ENCODE measurements at regions not wholly inside any gene's neighbourhood (a gene's known extent, or its start where the extent isn't known, plus 50 kb on each side); places are given as distances from the start of the nearest gene placed in this dataset.

- Mint-ChIP-seq H3K4me1 (ENCODE audit: unreplicated experiment) (peaks cover 3% of the 10 kb centered on the region), H3K27ac (ENCODE audit: unreplicated experiment) (no peak overlapping the region), H3K27me3 (ENCODE audit: unreplicated experiment) (no peaks in the 10 kb centered on the region), H3K4me3 (ENCODE audit: unreplicated experiment) (no peak overlapping the region), H3K9me3 (ENCODE audit: unreplicated experiment) (peaks cover 15% of the 10 kb centered on the region), H3K36me3 (ENCODE audit: unreplicated experiment) (no peaks in the 10 kb centered on the region)
- TF ChIP-seq CTCF (IDR thresholded peaks at IDR 0.05), result no peak
- DNase-seq (ENCODE audit: extremely low spot score, unreplicated experiment), result no peak
Measured at GRCh38 chr3:17795711-17796110, 53.3 kb upstream of the TBC1D5 start.

DNA sequence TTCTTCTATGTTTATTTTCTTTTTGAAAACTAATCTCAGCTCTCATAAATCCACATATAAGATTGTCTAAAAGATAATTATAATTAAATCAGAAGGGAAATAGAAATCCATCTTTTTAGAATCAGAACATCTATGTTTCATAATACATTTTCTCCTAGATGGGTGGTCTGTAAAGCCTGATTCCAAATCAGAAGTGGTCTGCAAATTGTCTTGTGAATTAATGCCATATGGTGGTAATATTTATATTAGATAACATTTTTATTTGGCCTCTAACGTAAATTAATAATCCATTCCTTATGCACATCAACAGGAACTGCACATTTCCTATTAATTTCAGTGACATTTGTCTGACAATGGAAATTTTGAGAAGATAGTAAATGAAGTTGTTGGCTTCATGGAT is 52.8 kb upstream of the TBC1D5 start:
- Mint-ChIP-seq H3K4me3 (ENCODE audit: unreplicated experiment) (no peak overlapping the region), H3K4me1 (ENCODE audit: unreplicated experiment) (no peaks in the 10 kb centered on the region), H3K27me3 (ENCODE audit: unreplicated experiment) (no peaks in the 10 kb centered on the region), H3K27ac (ENCODE audit: unreplicated experiment) (no peak overlapping the region), H3K36me3 (ENCODE audit: unreplicated experiment) (no peaks in the 10 kb centered on the region), H3K9me3 (ENCODE audit: unreplicated experiment) (peaks cover 15% of the 10 kb centered on the region)
- TF ChIP-seq CTCF (IDR thresholded peaks at IDR 0.05), result no peak
- no peak for DNase-seq (ENCODE audit: extremely low spot score, unreplicated experiment)

DNA sequence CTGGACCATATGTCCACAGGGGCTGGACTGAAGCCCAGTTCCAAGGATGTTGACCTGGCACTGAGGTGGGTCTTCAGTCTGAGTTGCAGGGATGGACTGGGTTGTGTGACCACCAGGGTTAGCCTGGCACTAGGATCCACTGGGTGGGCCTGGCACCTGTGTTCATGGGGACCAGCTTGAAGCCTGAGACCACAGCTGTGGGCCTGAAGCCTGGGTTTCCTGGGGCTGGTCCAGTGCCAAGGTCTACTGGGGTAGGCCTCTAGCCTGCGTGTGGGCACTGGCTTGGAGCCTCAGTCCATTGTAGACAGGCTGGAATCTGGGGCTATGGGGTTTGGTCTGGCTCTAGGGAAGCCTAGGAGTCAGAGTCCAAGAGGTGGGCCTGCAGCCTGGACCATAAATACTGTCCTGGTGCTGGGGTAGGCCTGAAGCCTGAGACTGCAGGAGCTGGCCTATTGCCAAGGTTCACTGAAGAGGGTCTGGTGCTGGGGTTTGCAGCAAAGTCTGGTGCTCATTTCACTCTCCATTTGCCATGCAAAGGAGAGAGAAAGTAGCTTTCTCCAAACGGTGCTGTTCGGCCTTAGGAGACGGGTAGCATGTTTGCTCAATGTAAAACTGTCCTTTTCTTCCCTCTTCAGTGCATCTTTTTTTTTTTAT is 51.2 kb upstream of the TBC1D5 start:
- no peak for DNase-seq (ENCODE audit: extremely low spot score, unreplicated experiment)
- Mint-ChIP-seq H3K36me3 (ENCODE audit: unreplicated experiment) (no peaks in the 10 kb centered on the region), H3K4me3 (ENCODE audit: unreplicated experiment) (no peak overlapping the region), H3K27me3 (ENCODE audit: unreplicated experiment) (no peaks in the 10 kb centered on the region), H3K27ac (ENCODE audit: unreplicated experiment) (no peak overlapping the region), H3K9me3 (ENCODE audit: unreplicated experiment) (peaks cover 15% of the 10 kb centered on the region), H3K4me1 (ENCODE audit: unreplicated experiment) (no peaks in the 10 kb centered on the region)
- TF ChIP-seq CTCF (IDR thresholded peaks at IDR 0.05), result no peak
